ENCODE measurements at regions not wholly inside any gene's neighbourhood (a gene's known extent, or its start where the extent isn't known, plus 50 kb on each side); places are given as distances from the start of the nearest gene placed in this dataset.
"Not testable (repeated sequence)": the region's sequence is repeated elsewhere in the genome, so short reads cannot be mapped to it uniquely, and the experiment has no call there.

- DNase-seq (ENCODE audit: low read depth): no peak
Observed at GRCh38 chr4:57875829-57876392, 765.7 kb upstream of the IGFBP7 start.

DNA sequence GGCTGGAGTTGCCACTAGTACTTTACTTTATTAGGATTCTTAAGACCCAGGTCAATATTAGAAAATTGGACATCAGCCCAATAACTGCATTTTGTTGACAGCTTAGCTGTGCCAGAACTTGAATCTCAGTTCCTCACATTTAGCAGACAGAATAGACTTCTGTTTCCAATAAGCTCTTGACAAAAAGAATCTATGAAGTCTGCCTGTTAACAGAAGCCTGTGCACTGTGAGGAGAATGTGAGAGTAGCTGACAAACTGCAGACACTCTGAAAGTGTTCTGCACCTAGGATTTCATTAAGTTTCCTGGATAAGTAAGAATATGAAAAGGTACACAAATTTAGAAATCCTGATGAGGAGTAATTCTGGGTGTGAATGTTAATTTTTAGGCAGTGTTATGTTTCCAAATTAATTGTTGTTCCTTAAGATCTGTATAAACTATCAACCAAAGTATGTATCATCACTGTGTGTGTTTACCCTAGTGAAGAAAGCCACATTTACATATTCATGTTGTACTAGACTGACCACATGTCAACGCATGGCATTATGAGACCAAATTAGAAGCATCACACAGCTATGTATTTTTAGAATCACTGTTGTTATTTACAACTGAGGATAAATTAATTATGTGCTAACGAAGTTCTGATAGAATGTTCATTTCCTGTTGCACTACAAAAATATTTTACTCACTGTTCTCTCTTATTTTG, 756.4 kb upstream of the IGFBP7 start:
- no peak for DNase-seq (ENCODE audit: low read depth)

- no peak for DNase-seq (ENCODE audit: low read depth)
Observed at GRCh38 chr4:57865264-57865663, 755.1 kb upstream of the IGFBP7 start.

DNA sequence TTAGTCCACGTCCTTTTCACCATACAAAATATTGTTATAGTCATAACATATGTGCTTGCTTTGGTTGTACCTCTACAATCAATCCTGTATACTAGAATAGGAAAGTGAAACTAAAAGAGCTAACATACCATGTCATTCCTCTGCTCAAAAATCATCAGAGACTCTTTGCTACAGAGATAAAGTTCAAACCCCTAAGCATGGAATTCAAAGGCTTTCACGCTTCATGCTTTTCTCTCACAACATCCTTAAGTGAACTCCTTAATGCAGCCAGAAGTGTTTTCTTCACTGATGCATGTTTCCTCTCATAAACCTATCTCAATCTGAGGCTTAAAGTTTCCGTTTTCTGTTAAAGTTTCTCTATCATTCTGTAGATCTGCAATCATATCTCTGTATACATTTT, 744.6 kb upstream of the IGFBP7 start:
- no peak for DNase-seq (ENCODE audit: low read depth)

- no peak for DNase-seq (ENCODE audit: low read depth)
Observed at GRCh38 chr4:57850141-57850540, 740.0 kb upstream of the IGFBP7 start.

GRCh38 chr4:57832083-57832482, 721.9 kb upstream of the IGFBP7 start:
- no peak for DNase-seq (ENCODE audit: low read depth)

DNA sequence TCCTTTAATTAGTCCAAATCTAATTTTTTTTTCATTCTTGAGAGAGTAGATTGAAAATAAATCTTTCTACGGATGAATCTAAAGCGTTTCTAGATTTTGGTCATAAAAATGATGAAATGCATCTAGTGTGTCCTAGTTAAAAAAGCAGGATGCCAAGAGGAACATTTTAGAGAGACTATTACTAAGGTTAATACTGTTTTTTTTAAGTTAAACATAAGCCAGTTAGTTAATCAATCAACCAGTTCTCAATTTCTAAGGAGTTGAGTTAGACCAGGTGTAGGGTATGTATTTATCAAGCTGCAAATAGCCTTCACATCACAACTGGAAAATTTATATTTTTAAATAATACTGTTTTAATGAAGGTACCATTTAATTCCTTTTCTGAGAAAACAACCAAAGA, 679.5 kb upstream of the IGFBP7 start:
- no peak for DNase-seq (ENCODE audit: low read depth)

GRCh38 chr4:57777876-57778275, 667.7 kb upstream of the IGFBP7 start:
- no peak for DNase-seq (ENCODE audit: low read depth)

GRCh38 chr4:57774681-57775080, 664.5 kb upstream of the IGFBP7 start:
- no peak for DNase-seq (ENCODE audit: low read depth)

GRCh38 chr4:57774171-57774570, 664.0 kb upstream of the IGFBP7 start:
- no peak for DNase-seq (ENCODE audit: low read depth)

DNA sequence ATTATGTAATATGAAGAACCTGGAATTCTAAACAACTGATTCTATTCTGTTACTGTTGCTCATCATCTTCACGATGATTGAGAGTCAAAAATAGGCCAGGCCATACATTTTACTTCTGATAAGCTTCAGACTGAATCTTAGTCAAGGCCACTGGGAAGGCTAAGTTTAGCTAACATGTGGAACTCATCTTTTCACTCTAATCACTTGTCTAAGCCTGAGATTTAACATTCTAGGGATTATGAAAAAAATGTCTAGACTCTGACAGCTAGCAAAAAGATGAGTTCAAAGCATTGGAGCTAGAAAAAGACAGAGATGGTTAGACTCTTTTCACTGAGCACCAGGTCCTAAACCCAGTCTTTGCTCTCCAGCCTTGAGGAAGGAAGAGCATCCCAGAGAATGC, 656.2 kb upstream of the IGFBP7 start:
- no peak for DNase-seq (ENCODE audit: low read depth)

- DNase-seq (ENCODE audit: low read depth): no peak
Observed at GRCh38 chr4:57764856-57765255, 654.7 kb upstream of the IGFBP7 start.

- DNase-seq (ENCODE audit: low read depth): no peak
Observed at GRCh38 chr4:57763070-57763469, 652.9 kb upstream of the IGFBP7 start.

GRCh38 chr4:57740625-57741190, 630.5 kb upstream of the IGFBP7 start:
- no peak for DNase-seq (ENCODE audit: low read depth)

DNA sequence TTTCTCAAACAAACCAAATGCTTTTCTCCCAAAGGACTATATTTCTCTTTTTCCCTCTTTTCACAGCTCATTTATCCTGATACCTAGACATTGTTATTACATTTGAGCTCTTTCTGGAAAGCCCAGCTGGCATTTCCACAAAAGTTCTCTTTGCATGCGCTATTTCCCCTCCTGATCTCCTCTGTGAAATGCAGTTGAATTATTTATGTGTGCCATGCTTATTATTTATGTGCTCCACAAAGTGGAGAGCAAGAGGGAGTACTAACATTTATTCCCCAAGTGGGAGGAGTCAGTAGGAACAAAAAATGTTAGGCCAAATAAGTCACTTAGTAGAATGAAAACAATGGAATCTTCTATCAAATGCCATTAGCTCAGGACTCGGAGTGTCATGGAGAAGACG, 626.6 kb upstream of the IGFBP7 start:
- no peak for DNase-seq (ENCODE audit: low read depth)

DNA sequence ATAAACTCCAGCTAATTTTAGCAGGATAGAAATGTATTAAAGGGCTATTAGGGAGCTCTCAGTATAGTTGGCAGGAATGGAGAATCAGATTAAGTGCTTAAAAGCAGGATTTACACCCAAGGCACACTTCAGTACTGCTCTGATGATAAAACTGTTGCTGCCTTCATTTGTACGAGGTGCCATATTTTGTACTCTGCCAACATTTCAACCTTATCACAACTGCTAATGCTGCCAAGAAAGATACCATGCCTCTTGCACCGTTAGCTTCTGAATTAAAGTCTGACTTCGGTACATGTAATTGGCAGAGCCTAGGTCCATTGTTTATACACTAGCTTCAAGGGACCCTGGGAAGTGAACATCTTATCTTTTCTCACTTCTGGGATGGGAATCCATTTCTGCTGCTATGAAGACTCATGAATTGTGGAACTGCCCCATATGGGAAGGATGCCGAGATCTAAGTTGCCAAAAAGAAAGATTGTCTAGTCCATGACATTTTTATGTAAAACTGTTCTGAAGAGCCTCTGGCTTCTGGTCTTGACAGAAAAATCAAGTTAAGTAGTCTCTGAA, 624.0 kb upstream of the IGFBP7 start:
- no peak for DNase-seq (ENCODE audit: low read depth)

- DNase-seq (ENCODE audit: low read depth): not testable (repeated sequence)
Observed at GRCh38 chr4:57729775-57730570, 619.8 kb upstream of the IGFBP7 start.

DNA sequence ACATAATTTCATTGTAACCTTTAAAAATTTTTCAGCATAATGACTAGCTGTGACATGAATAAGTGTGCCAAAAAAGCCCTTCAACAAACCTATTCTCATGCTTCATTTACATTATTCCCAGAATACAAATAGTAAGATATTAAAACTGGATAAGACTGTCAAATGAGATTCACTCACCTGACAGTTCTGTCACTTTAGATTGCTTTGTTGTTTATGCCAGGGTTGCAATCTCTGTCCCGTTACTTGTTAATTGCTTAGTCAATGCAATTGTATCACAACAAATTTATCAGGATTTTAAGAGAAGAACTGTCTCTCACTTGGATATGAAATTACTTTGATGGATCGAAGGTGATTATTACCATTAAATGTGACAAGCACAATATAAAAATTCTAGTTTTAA, 616.0 kb upstream of the IGFBP7 start:
- DNase-seq (ENCODE audit: low read depth): no peak

DNA sequence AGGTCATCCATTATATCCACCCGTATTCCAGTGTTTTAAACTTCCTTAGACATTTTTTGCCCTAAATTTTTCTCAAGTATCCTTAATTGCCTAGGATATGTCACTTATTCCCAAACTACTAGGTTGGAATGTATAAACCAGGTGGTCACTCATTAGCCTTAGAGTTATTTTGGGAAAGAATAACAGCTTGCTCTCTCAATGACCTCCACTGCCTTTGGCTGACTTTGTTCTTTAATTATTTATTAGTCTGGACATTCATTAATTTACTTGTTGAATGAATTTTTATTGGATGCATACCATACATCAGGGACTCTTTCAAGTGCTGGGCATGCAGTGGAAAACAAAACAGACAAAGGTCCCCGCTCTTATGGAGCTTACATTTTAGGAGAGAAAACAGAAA, 609.3 kb upstream of the IGFBP7 start:
- DNase-seq (ENCODE audit: low read depth): no peak

- DNase-seq (ENCODE audit: low read depth): not testable (repeated sequence)
Observed at GRCh38 chr4:57714313-57714712, 604.1 kb upstream of the IGFBP7 start.

- DNase-seq (ENCODE audit: low read depth): no peak
Observed at GRCh38 chr4:57710053-57710452, 599.9 kb upstream of the IGFBP7 start.

GRCh38 chr4:57691370-57691769, 581.2 kb upstream of the IGFBP7 start:
- DNase-seq (ENCODE audit: low read depth): no peak
